ENCODE measurements at regions not wholly inside any gene's neighbourhood (a gene's known extent, or its start where the extent isn't known, plus 50 kb on each side); places are given as distances from the start of the nearest gene placed in this dataset.

DNA sequence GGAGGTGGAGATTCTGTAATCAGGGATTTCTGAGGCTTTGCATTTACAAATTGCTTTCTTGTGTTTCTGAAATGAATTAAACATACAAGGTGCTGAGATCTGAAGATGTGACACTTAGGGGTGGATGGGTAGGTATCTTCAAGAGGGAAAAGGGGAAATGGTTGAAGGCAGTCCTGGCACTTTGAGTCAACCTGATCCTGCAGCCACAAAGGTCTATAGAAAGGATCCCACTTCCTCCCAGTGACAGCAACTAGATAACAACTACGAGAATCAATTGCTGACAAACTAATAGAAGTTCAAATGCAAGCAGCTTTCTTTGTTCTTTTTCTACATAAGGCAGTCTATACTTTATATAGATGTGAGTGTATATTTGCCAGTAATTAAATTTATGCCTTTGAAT is 553.3 kb downstream of the MDFIC start:
- no peak overlapping the region for H3K56ac ChIP-seq (ENCODE audit: extremely low read depth, insufficient read depth, low read length)
- H3K4me2 ChIP-seq (ENCODE audit: low read depth, low read length) = no peak overlapping the region
- H2AK5ac ChIP-seq (ENCODE audit: low read depth, low read length) = no peak overlapping the region
- H3K27ac ChIP-seq (ENCODE audit: insufficient read depth, low read length) = no peak overlapping the region
- ATAC-seq (ENCODE audit: low read depth) (no peak), DNase-seq (no peak)
- no peak overlapping the region for H4K5ac ChIP-seq (ENCODE audit: low read depth, low read length)
- TF ChIP-seq USF2 (IDR thresholded peaks at IDR 0.05; ENCODE audit: low read depth, low read length) (no peak), RFX5 (IDR thresholded peaks at IDR 0.05; ENCODE audit: low read depth, low read length) (no peak), MAFK (IDR thresholded peaks at IDR 0.05; ENCODE audit: low read depth, low read length) (no peak), POLR2A (IDR thresholded peaks at IDR 0.05; ENCODE audit: low read depth, low read length) (no peak), RAD21 (IDR thresholded peaks at IDR 0.05; ENCODE audit: low read length) (no peak), SMC3 (IDR thresholded peaks at IDR 0.05; ENCODE audit: low read depth, low read length) (no peak), CEBPB (IDR thresholded peaks at IDR 0.05; ENCODE audit: low read depth, low read length) (no peak), MXI1 (IDR thresholded peaks at IDR 0.05; ENCODE audit: borderline replicate concordance, low read depth, low read length) (no peak), BHLHE40 (IDR thresholded peaks at IDR 0.05; ENCODE audit: low read depth, low read length) (no peak), MAZ (IDR thresholded peaks at IDR 0.05; ENCODE audit: borderline replicate concordance, low read depth, low read length) (no peak), CHD1 (IDR thresholded peaks at IDR 0.05; ENCODE audit: low read depth, low read length) (no peak), FOS (IDR thresholded peaks at IDR 0.05; ENCODE audit: low read depth, low read length) (no peak), RCOR1 (IDR thresholded peaks at IDR 0.05; ENCODE audit: insufficient replicate concordance, low read length) (no peak), NFE2L2 (IDR thresholded peaks at IDR 0.05; ENCODE audit: low read depth, low read length) (no peak)
- TF ChIP-seq, protein P1, sequence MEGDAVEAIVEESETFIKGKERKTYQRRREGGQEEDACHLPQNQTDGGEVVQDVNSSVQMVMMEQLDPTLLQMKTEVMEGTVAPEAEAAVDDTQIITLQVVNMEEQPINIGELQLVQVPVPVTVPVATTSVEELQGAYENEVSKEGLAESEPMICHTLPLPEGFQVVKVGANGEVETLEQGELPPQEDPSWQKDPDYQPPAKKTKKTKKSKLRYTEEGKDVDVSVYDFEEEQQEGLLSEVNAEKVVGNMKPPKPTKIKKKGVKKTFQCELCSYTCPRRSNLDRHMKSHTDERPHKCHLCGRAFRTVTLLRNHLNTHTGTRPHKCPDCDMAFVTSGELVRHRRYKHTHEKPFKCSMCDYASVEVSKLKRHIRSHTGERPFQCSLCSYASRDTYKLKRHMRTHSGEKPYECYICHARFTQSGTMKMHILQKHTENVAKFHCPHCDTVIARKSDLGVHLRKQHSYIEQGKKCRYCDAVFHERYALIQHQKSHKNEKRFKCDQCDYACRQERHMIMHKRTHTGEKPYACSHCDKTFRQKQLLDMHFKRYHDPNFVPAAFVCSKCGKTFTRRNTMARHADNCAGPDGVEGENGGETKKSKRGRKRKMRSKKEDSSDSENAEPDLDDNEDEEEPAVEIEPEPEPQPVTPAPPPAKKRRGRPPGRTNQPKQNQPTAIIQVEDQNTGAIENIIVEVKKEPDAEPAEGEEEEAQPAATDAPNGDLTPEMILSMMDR (conservative IDR thresholded peaks at IDR 0.05; ENCODE audit: low read depth, low read length) = no peak
- TF ChIP-seq, protein P2, sequence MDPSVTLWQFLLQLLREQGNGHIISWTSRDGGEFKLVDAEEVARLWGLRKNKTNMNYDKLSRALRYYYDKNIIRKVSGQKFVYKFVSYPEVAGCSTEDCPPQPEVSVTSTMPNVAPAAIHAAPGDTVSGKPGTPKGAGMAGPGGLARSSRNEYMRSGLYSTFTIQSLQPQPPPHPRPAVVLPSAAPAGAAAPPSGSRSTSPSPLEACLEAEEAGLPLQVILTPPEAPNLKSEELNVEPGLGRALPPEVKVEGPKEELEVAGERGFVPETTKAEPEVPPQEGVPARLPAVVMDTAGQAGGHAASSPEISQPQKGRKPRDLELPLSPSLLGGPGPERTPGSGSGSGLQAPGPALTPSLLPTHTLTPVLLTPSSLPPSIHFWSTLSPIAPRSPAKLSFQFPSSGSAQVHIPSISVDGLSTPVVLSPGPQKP (IDR thresholded peaks at IDR 0.05; ENCODE audit: borderline replicate concordance, low read depth, low read length) = no peak
- H2AK9ac ChIP-seq (replicated peaks; ENCODE audit: low read depth, low read length, poor library complexity) = no peak overlapping the region
- no peaks in the 10 kb centered on the region for H3K9me3 ChIP-seq (ENCODE audit: control insufficient read depth, insufficient read depth, low read length)
- no peak overlapping the region for H2BK20ac ChIP-seq (ENCODE audit: low read depth, low read length)
- H3K4me1 ChIP-seq (ENCODE audit: control insufficient read depth, insufficient read depth, low read length) = no peaks in the 10 kb centered on the region
- H3K27me3 ChIP-seq (ENCODE audit: control insufficient read depth, insufficient read depth, low read length) = no peaks in the 10 kb centered on the region
- no peak overlapping the region for H4K91ac ChIP-seq (ENCODE audit: insufficient read depth, low read depth, low read length)
- H3K4me3 ChIP-seq (ENCODE audit: insufficient read depth, low read depth, low read length) = no peak overlapping the region
- H2BK5ac ChIP-seq (ENCODE audit: low read depth, low read length, poor library complexity, severe bottlenecking) = no peak overlapping the region
- ChIA-PET POLR2A (ENCODE audit: unreplicated experiment) (no interaction called here), CTCF (no interaction called here)
- H4K8ac ChIP-seq (ENCODE audit: low read depth in 2 of 2, low read length in 2 of 2) = no peak overlapping the region
- H2AFZ ChIP-seq (replicated peaks; ENCODE audit: low read length, poor library complexity) = no peak overlapping the region
- H3K18ac ChIP-seq (ENCODE audit: low read depth, low read length) = no peak overlapping the region
- H2BK15ac ChIP-seq (ENCODE audit: low read depth, low read length) = no peak overlapping the region
- in situ Hi-C loops (cut with MboI; ENCODE audit: low sequenced_read_pairs) = no loop called here
- BruUV-seq (replicated peaks) = no TSS peak
- H3K36me3 ChIP-seq (ENCODE audit: control insufficient read depth, insufficient read depth, low read length) = no peaks in the 10 kb centered on the region
- H2BK120ac ChIP-seq (ENCODE audit: low read depth, low read length) = no peak overlapping the region
- H3K79me1 ChIP-seq (ENCODE audit: low read depth in 1 of 2, low read length in 2 of 2) = no peaks in the 10 kb centered on the region
- H4K20me1 ChIP-seq (ENCODE audit: insufficient read depth, low read length) = no peaks in the 10 kb centered on the region
- H3K4ac ChIP-seq (ENCODE audit: low read depth, low read length) = no peak overlapping the region
- no peak overlapping the region for H3K14ac ChIP-seq (replicated peaks; ENCODE audit: low read depth, low read length)
- H3K9ac ChIP-seq (ENCODE audit: low read depth, low read length) = no peak overlapping the region
- no peak overlapping the region; the same call in 1 of the 2 replicates for H3K23ac ChIP-seq (ENCODE audit: low read depth, low read length)
- no peaks in the 10 kb centered on the region for H3K9me1 ChIP-seq (ENCODE audit: insufficient read depth, low read length)
- no CpG with 5 or more reads among the region's 1 CpG for WGBS, 2 experiments (ENCODE audit: extremely low coverage in 2 of 2, insufficient read length in 1 of 2)
- intact Hi-C loops (cut with micrococcal nuclease) = loop anchor here (10.0 kb wide), 1 partner anchor 610 kb away; no protein-coding TSS in a partner anchor
- dilution Hi-C loops (cut with HindIII; ENCODE audit: low sequenced_read_pairs, unreplicated experiment) = no loop called here
